Fibroblast of the aortic adventitia (primary cell): ENCODE measurements at regions not wholly inside any gene's neighbourhood (a gene's known extent, or its start where the extent isn't known, plus 50 kb on each side); places are given as distances from the start of the nearest gene placed in this dataset.

ENCODE experiments used
- DNase-seq: peaks from one replicate; pipeline ENCODE4 v3.0.0-alpha.2; 2010; ENCODE audit warnings: low read depth
- H3K4me3 ChIP-seq: 2 replicates; pipeline ENCODE4 v1.5.1; 2011; ENCODE audit warnings: low read depth, mild to moderate bottlenecking, control low read depth, low read length, moderate library complexity
- TF ChIP-seq, protein P1 (sequence below): IDR thresholded peaks from 2 replicates; pipeline ENCODE4 v1.5.1; 2011; ENCODE audit warnings: mild to moderate bottlenecking, low read length, control low read depth, inconsistent platforms; ENCODE audit not compliant: insufficient read depth

DNA sequence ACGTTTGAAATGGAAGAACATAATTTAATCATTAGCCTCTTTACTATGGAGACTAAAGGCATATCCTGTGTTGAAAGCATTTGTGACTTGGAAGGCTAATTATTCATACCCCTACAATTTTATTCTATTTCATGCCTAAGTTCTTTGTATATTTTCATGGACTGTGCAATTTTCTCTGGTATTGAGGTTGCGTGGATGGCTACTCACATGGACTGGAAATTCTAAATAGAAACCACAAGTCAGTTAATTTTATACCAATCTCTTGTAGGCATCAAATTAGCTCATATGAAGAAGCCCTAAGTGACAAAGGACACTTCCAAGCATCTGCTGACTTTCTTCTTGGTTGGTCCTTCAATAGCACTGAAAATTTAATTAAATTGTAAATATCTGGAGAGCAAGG, 1353.5 kb downstream of the ROBO1 start:
- TF ChIP-seq, protein P1, sequence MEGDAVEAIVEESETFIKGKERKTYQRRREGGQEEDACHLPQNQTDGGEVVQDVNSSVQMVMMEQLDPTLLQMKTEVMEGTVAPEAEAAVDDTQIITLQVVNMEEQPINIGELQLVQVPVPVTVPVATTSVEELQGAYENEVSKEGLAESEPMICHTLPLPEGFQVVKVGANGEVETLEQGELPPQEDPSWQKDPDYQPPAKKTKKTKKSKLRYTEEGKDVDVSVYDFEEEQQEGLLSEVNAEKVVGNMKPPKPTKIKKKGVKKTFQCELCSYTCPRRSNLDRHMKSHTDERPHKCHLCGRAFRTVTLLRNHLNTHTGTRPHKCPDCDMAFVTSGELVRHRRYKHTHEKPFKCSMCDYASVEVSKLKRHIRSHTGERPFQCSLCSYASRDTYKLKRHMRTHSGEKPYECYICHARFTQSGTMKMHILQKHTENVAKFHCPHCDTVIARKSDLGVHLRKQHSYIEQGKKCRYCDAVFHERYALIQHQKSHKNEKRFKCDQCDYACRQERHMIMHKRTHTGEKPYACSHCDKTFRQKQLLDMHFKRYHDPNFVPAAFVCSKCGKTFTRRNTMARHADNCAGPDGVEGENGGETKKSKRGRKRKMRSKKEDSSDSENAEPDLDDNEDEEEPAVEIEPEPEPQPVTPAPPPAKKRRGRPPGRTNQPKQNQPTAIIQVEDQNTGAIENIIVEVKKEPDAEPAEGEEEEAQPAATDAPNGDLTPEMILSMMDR: no peak
- no peak overlapping the region for H3K4me3 ChIP-seq
- no peak for DNase-seq

DNA sequence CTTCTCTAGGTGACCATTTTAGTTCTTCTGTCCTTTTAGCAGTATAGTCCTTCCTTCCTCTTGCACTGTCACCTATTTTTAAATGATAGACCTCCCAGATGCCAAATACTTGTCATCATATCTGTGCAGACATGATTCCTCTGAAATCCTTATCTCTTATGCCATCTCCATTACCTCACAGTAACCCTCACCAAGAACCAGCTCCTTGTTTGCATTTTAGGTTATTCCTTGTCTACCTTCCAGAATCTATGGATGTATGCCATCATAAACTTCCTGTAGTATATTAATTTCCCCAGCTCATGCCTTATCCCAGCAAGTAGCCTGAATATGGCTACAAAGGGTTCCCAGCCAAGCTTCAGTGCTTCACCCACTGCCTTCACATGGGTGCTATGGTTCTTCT, 1347.2 kb downstream of the ROBO1 start:
- no peak for DNase-seq
- TF ChIP-seq, protein P1: no peak
- no peak overlapping the region for H3K4me3 ChIP-seq

DNA sequence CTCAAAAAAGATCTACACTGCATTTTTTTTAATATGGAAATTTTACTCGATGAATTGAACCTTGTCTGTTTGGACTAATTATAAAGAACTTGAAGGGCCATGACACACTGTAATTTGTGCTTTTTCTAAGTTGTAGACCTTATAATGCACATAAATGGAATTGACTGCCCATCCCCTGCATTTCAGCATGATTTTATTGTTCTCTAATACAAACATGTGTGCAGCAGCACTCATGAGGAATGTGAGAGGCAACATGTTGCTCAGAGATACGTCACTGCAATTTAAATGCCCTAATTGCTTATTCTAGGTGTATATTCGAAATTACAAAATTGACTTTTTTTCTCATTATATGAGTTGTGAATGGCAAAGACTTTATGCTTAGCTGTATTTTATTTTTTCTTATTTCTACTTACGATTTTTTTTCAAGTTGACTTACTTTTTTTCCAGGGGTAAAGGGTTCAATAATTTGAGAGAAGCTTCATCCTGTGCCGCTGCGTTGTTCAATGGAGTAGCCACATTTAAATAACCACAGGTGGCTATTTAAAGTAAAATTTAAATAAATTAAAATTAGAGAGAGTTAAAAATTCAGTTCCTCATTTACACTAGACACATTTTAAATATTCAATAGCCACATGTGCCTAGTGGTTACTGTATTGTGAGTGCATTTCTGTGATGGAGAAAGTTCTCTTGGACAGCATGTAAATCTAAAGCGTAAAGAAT, 1346.4 kb downstream of the ROBO1 start:
- H3K4me3 ChIP-seq: no peak overlapping the region
- no peak for DNase-seq
- TF ChIP-seq, protein P1: no peak

DNA sequence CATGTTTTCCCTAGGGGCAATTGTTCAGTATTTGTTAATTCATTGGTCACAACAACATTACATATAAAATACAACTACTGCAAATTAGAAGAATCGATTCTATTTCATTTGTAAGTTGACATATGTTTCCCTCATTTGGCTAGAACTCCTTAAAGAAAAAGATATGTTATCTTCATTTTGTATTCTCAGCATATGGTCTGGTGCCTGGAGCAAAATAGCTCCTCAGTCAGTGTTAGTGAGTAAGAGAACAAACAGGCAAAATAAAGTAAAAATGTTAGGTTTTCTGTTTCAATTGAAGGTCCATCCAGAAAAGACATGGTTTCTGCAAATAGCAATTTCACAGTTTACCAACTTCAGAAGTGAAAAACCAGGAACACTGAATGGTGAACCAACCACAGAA, 1343.1 kb downstream of the ROBO1 start:
- TF ChIP-seq, protein P1: no peak
- no peak for DNase-seq
- H3K4me3 ChIP-seq: no peak overlapping the region

DNA sequence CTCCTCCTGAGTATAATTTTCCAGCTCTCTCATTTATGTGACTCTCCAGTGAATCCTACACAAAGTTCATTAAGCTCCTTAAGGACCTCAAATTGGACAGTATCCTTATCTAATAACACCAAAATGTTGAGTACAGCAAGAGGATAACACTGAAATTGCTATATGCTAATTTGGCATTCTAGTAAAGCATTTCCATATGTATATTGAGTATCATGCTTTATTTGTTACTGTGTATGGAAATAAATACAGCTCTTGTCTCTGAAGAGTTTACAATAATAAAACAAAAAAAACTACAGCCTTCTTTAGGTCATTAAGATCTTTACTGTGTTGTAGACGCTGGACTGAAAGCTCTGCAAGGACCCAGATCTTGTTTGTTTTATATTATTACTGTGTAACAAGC, 1341.3 kb downstream of the ROBO1 start:
- TF ChIP-seq, protein P1: no peak
- DNase-seq: no peak
- no peak overlapping the region for H3K4me3 ChIP-seq

DNA sequence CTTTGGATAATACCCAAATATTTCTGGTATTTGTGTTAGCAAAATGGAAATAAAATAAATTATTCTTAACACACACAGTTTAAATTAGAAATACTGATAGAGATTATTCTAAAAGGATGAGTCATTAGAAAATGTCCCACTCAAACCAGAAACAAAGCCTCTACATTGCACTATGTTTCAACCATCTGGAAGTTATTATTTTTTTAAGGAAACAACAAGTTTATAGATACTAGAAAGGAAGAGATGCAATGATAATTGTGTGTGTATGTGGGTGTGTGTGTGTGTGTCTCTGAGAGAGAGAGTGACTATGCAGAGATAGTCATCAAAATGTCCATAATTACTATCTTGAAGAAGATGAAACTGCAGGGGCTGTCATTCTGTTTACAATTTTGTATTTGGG, 1340.5 kb downstream of the ROBO1 start:
- H3K4me3 ChIP-seq: no peak overlapping the region
- no peak for DNase-seq
- TF ChIP-seq, protein P1: no peak

DNA sequence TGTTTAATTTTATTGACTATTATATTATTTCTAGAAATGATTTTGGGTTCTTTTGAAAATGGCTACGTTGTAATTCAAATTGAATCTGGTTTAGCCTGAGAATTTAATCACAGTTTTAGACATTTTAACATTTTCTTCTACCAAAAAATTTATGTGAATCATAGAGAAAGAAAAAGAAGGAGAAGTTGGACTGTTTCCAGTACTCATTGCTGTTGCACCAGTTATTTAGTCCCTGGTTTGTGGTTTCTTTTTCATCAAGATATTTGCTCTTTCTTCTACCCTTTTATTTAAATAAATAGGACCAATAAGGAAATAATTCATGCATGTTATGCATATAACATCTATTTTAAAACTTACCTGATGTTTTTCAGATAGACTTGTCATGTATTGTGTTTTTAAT, 1337.1 kb downstream of the ROBO1 start:
- no peak overlapping the region for H3K4me3 ChIP-seq
- DNase-seq: no peak
- TF ChIP-seq, protein P1: no peak
